COLO668 (cell line): ENCODE measurements at regions not wholly inside any gene's neighbourhood (a gene's known extent, or its start where the extent isn't known, plus 50 kb on each side); places are given as distances from the start of the nearest gene placed in this dataset.

Experiments used
- DNase-seq: peaks from one replicate; lab custom pipeline; 2025; ENCODE audit not compliant: unreplicated experiment; lab: John Stamatoyannopoulos, UW

GRCh38 chr2:554444-554843 lies 122.8 kb downstream of the TMEM18 start:
- no peak for DNase-seq

- no peak for DNase-seq
Measured at GRCh38 chr2:552906-553305, 124.3 kb downstream of the TMEM18 start.

- DNase-seq: no peak
Measured at GRCh38 chr2:551621-552020, 125.6 kb downstream of the TMEM18 start.

GRCh38 chr2:550860-551567 lies 126.2 kb downstream of the TMEM18 start:
- no peak for DNase-seq

GRCh38 chr2:545711-546650 lies 131.2 kb downstream of the TMEM18 start:
- DNase-seq: no peak

- no peak for DNase-seq
Measured at GRCh38 chr2:545228-545627, 132.0 kb downstream of the TMEM18 start.

- no peak for DNase-seq
Measured at GRCh38 chr2:538646-539045, 138.6 kb downstream of the TMEM18 start.

GRCh38 chr2:535222-535621 lies 142.0 kb downstream of the TMEM18 start:
- DNase-seq: no peak

- no peak for DNase-seq
Measured at GRCh38 chr2:529852-530251, 147.4 kb downstream of the TMEM18 start.

- no peak for DNase-seq
Measured at GRCh38 chr2:529424-529823, 147.8 kb downstream of the TMEM18 start.

GRCh38 chr2:527581-527980 lies 149.6 kb downstream of the TMEM18 start:
- DNase-seq: no peak

- no peak for DNase-seq
Measured at GRCh38 chr2:526918-527317, 150.3 kb downstream of the TMEM18 start.

GRCh38 chr2:525611-526010 lies 151.6 kb downstream of the TMEM18 start:
- no peak for DNase-seq

- DNase-seq: no peak
Measured at GRCh38 chr2:525021-525420, 152.2 kb downstream of the TMEM18 start.

GRCh38 chr2:524442-524841 lies 152.8 kb downstream of the TMEM18 start:
- no peak for DNase-seq

GRCh38 chr2:523698-524270 lies 153.4 kb downstream of the TMEM18 start:
- DNase-seq: no peak

- no peak for DNase-seq
Measured at GRCh38 chr2:522776-523175, 154.4 kb downstream of the TMEM18 start.

GRCh38 chr2:521853-522530 lies 155.2 kb downstream of the TMEM18 start:
- DNase-seq: no peak

GRCh38 chr2:520663-521340 lies 156.4 kb downstream of the TMEM18 start:
- no peak for DNase-seq

GRCh38 chr2:516944-517343 lies 160.3 kb downstream of the TMEM18 start:
- DNase-seq: no peak

GRCh38 chr2:516131-516530 lies 161.1 kb downstream of the TMEM18 start:
- DNase-seq: no peak
